Liver (tissue), 8 donors: ENCODE measurements at regions not wholly inside any gene's neighbourhood (a gene's known extent, or its start where the extent isn't known, plus 50 kb on each side); places are given as distances from the start of the nearest gene placed in this dataset.

Experiments used
- DNase-seq: peaks from one replicate; pipeline ENCODE4 v3.0.0-alpha.2; 2017; ENCODE audit warnings: low spot score
- H3K27ac ChIP-seq, 2 donors: one replicate each; pipeline ENCODE4 v1.7.0; 2013; ENCODE audit warnings: inconsistent platforms in 2 of 2, low read length in 2 of 2, control low read depth in 1 of 2, low read depth in 1 of 2, mild to moderate bottlenecking in 1 of 2
- H3K27me3 ChIP-seq, 4 donors: one replicate each; pipeline versions ENCODE4 v1.6.1 to v1.7.0; 2013; ENCODE audit warnings: low read length in 3 of 4, inconsistent platforms in 1 of 4, mild to moderate bottlenecking in 1 of 4, moderate library complexity in 1 of 4; ENCODE audit not compliant: control insufficient read depth in 4 of 4, insufficient read depth in 4 of 4
- H3K36me3 ChIP-seq, 4 donors: one replicate each; pipeline versions ENCODE4 v1.6.1 to v1.7.0; 2013; ENCODE audit warnings: low read length in 3 of 4, mild to moderate bottlenecking in 3 of 4, low read depth in 1 of 4, moderate library complexity in 1 of 4; ENCODE audit not compliant: control insufficient read depth in 4 of 4, insufficient read depth in 3 of 4
- H3K4me1 ChIP-seq, 4 donors: one replicate each; pipeline versions ENCODE4 v1.6.1 to v1.7.0; 2013; ENCODE audit warnings: low read length in 3 of 4, mild to moderate bottlenecking in 3 of 4, moderate library complexity in 1 of 4; ENCODE audit not compliant: control insufficient read depth in 4 of 4, insufficient read depth in 4 of 4
- H3K4me3 ChIP-seq, 3 donors: one replicate each; pipeline versions ENCODE4 v1.6.1 to v1.7.0; 2013; ENCODE audit warnings: low read length in 3 of 3, control low read depth in 1 of 3, low read depth in 1 of 3, mild to moderate bottlenecking in 1 of 3
- H3K9ac ChIP-seq, 2 donors: one replicate each; pipeline ENCODE4 v1.7.0; 2013; ENCODE audit warnings: low read length in 2 of 2, mild to moderate bottlenecking in 2 of 2, moderate library complexity in 2 of 2, control low read depth in 1 of 2, low read depth in 1 of 2
- H3K9me3 ChIP-seq, 4 donors: one replicate each; pipeline versions ENCODE4 v1.6.1 to v1.7.0; 2013; ENCODE audit warnings: low read length in 3 of 4; ENCODE audit not compliant: control insufficient read depth in 4 of 4
- CTCF ChIP-seq: fragments of 150-350 bp; IDR thresholded peaks from 2 replicates; pipeline ENCODE4 v1.5.1; 2017; ENCODE audit warnings: improper control_type of control experiment, low read depth, low read length; ENCODE audit not compliant: missing input control
- EGR1 ChIP-seq, 2 donors: IDR thresholded peaks; 2 replicates each; pipeline ENCODE4 v1.6.1; 2016 to 2018; ENCODE audit warnings: antibody characterized with exemption in 2 of 2, low read depth in 2 of 2
- FOXA1 ChIP-seq: IDR thresholded peaks from 2 replicates; pipeline ENCODE4 v1.6.1; 2016; ENCODE audit warnings: antibody characterized with exemption
- FOXA2 ChIP-seq: IDR thresholded peaks from 2 replicates; pipeline ENCODE4 v1.6.1; 2016; ENCODE audit warnings: antibody characterized with exemption
- GABPA ChIP-seq, 2 donors: IDR thresholded peaks in 1 of 2; conservative IDR thresholded peaks in 1 of 2; 2 replicates each; pipeline ENCODE4 v1.6.1; 2016; ENCODE audit warnings: antibody characterized with exemption in 2 of 2, mild to moderate bottlenecking in 1 of 2, moderate library complexity in 1 of 2
- HNF4A ChIP-seq, 2 donors: conservative IDR thresholded peaks; 2 replicates each; pipeline ENCODE4 v1.6.1; 2016; ENCODE audit warnings: antibody characterized with exemption in 2 of 2, mild to moderate bottlenecking in 2 of 2
- HNF4G ChIP-seq: IDR thresholded peaks from 2 replicates; pipeline ENCODE4 v1.6.1; 2016; ENCODE audit warnings: antibody characterized with exemption
- JUND ChIP-seq, 2 donors: IDR thresholded peaks; 2 replicates each; pipeline ENCODE4 v1.6.1; 2016; ENCODE audit warnings: antibody characterized with exemption in 2 of 2
- MAX ChIP-seq: IDR thresholded peaks from 2 replicates; pipeline ENCODE4 v1.6.1; 2016; ENCODE audit warnings: antibody characterized with exemption
- NR2F2 ChIP-seq: IDR thresholded peaks from 2 replicates; pipeline ENCODE4 v1.6.1; 2016; ENCODE audit warnings: antibody characterized with exemption
- RAD21 ChIP-seq, 2 donors: IDR thresholded peaks; 2 replicates each; pipeline ENCODE4 v1.6.1; 2016; ENCODE audit warnings: antibody characterized with exemption in 2 of 2, mild to moderate bottlenecking in 2 of 2
- REST ChIP-seq: IDR thresholded peaks from 2 replicates; pipeline ENCODE4 v1.6.1; 2016; ENCODE audit warnings: antibody characterized with exemption, mild to moderate bottlenecking
- RXRA ChIP-seq, 2 donors: IDR thresholded peaks; 2 replicates each; pipeline ENCODE4 v1.6.1; 2017 to 2018; ENCODE audit warnings: antibody characterized with exemption in 2 of 2, mild to moderate bottlenecking in 1 of 2
- SP1 ChIP-seq: IDR thresholded peaks from 2 replicates; pipeline ENCODE4 v1.6.1; 2018; ENCODE audit warnings: antibody characterized with exemption, mild to moderate bottlenecking
- TAF1 ChIP-seq: conservative IDR thresholded peaks from 2 replicates; pipeline ENCODE4 v1.6.1; 2016; ENCODE audit warnings: antibody characterized with exemption, mild to moderate bottlenecking
- YY1 ChIP-seq: IDR thresholded peaks from 2 replicates; pipeline ENCODE4 v1.6.1; 2016; ENCODE audit warnings: antibody characterized with exemption, mild to moderate bottlenecking
- WGBS: extraction: QIAGEN DNeasy Blood & Tissue Kit; methylation state at CpG from one replicate; pipeline ENCODE4 v1.1.7; 2013; 5-methylcytosine and 5-hydroxymethylcytosine counted together
- TF ChIP-seq, protein P1 (sequence below): IDR thresholded peaks from 2 replicates; pipeline ENCODE4 v1.6.1; 2016; ENCODE audit warnings: antibody characterized with exemption
- TF ChIP-seq, protein P2 (sequence below): IDR thresholded peaks from 2 replicates; pipeline ENCODE4 v1.6.1; 2016; ENCODE audit warnings: antibody characterized with exemption
- donor health status: healthy.
- donor health status: healthy.
- donor health status: healthy.
- donor health status: healthy.
- donor health status: healthy.

- WGBS: 88% methylated on average over 15 of the region's 15 CpGs
- DNase-seq: no peak
Observed at GRCh38 chr16:8108991-8109509, 481.3 kb downstream of the TMEM114 start.

More at GRCh38 chr16:8108991-8109509, 481.3 kb downstream of the TMEM114 start:
- Histone ChIP-seq H3K9ac (no peak overlapping the region), H3K36me3 (no peaks in the 10 kb centered on the region), H3K27ac (no peak overlapping the region), H3K4me3 (no peak overlapping the region), H3K27me3 (no peaks in the 10 kb centered on the region), H3K9me3 (peaks cover 0 to 2% (median 0%) of the 10 kb centered on the region in 4 donors), H3K4me1 (no peaks in the 10 kb centered on the region)
- no peak for TF ChIP-seq GABPA (IDR thresholded peaks at IDR 0.05 in 1 of 2, conservative IDR thresholded peaks at IDR 0.05 in 1 of 2)
- no peak for TF ChIP-seq JUND (IDR thresholded peaks at IDR 0.05)
- no peak for TF ChIP-seq REST
- TF ChIP-seq CTCF: no peak
- no peak for TF ChIP-seq HNF4A (conservative IDR thresholded peaks at IDR 0.05)
- no peak for TF ChIP-seq RXRA (IDR thresholded peaks at IDR 0.05)
- TF ChIP-seq, protein P1, sequence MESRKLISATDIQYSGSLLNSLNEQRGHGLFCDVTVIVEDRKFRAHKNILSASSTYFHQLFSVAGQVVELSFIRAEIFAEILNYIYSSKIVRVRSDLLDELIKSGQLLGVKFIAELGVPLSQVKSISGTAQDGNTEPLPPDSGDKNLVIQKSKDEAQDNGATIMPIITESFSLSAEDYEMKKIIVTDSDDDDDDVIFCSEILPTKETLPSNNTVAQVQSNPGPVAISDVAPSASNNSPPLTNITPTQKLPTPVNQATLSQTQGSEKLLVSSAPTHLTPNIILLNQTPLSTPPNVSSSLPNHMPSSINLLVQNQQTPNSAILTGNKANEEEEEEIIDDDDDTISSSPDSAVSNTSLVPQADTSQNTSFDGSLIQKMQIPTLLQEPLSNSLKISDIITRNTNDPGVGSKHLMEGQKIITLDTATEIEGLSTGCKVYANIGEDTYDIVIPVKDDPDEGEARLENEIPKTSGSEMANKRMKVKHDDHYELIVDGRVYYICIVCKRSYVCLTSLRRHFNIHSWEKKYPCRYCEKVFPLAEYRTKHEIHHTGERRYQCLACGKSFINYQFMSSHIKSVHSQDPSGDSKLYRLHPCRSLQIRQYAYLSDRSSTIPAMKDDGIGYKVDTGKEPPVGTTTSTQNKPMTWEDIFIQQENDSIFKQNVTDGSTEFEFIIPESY: no peak
- TF ChIP-seq NR2F2: no peak
- no peak for TF ChIP-seq SP1
- TF ChIP-seq, protein P2, sequence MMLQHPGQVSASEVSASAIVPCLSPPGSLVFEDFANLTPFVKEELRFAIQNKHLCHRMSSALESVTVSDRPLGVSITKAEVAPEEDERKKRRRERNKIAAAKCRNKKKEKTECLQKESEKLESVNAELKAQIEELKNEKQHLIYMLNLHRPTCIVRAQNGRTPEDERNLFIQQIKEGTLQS: no peak
- TF ChIP-seq YY1: no peak
- no peak for TF ChIP-seq FOXA2
- TF ChIP-seq HNF4G: no peak
- TF ChIP-seq FOXA1: no peak
- no peak for TF ChIP-seq MAX
- TF ChIP-seq RAD21 (IDR thresholded peaks at IDR 0.05): no peak
- no peak for TF ChIP-seq TAF1
- TF ChIP-seq EGR1 (IDR thresholded peaks at IDR 0.05; ENCODE audit: low read depth in 2 of 2): no peak
